ENCODE measurements at regions not wholly inside any gene's neighbourhood (a gene's known extent, or its start where the extent isn't known, plus 50 kb on each side); places are given as distances from the start of the nearest gene placed in this dataset.

GRCh38 chr20:11158146-11158545 lies 484.3 kb upstream of the JAG1 start:
- TF ChIP-seq POLR2A (IDR thresholded peaks at IDR 0.05; ENCODE audit: borderline replicate concordance, extremely low read depth, insufficient read depth, insufficient read length) (no peak), CTCF (IDR thresholded peaks at IDR 0.05 in 2 of 3, conservative IDR thresholded peaks at IDR 0.05 in 1 of 3; ENCODE audit: borderline replicate concordance in 1 of 3, insufficient read depth in 1 of 3, low read depth in 2 of 3, low read length in 2 of 3) (no peak), TCF7L2 (IDR thresholded peaks at IDR 0.05; ENCODE audit: borderline replicate concordance, extremely low read depth, insufficient read depth, insufficient read length) (no peak), REST (IDR thresholded peaks at IDR 0.05; ENCODE audit: low read depth) (no peak), POLR2AphosphoS5 (IDR thresholded peaks at IDR 0.05; ENCODE audit: low read depth, low read length) (no peak), RAD21 (IDR thresholded peaks at IDR 0.05; ENCODE audit: low read depth) (no peak), EGR1 (IDR thresholded peaks at IDR 0.05; ENCODE audit: low read depth) (no peak), EZH2 (IDR thresholded peaks at IDR 0.05) (no peak), MAX (IDR thresholded peaks at IDR 0.05) (no peak), CBX3 (IDR thresholded peaks at IDR 0.05; ENCODE audit: low read depth) (no peak), EZH2phosphoT487 (IDR thresholded peaks at IDR 0.05; ENCODE audit: borderline replicate concordance) (no peak), ZFX (IDR thresholded peaks at IDR 0.05) (no peak), ATF3 (IDR thresholded peaks at IDR 0.05) (no peak)
- TF ChIP-seq, protein P1, sequence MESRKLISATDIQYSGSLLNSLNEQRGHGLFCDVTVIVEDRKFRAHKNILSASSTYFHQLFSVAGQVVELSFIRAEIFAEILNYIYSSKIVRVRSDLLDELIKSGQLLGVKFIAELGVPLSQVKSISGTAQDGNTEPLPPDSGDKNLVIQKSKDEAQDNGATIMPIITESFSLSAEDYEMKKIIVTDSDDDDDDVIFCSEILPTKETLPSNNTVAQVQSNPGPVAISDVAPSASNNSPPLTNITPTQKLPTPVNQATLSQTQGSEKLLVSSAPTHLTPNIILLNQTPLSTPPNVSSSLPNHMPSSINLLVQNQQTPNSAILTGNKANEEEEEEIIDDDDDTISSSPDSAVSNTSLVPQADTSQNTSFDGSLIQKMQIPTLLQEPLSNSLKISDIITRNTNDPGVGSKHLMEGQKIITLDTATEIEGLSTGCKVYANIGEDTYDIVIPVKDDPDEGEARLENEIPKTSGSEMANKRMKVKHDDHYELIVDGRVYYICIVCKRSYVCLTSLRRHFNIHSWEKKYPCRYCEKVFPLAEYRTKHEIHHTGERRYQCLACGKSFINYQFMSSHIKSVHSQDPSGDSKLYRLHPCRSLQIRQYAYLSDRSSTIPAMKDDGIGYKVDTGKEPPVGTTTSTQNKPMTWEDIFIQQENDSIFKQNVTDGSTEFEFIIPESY (IDR thresholded peaks at IDR 0.05; ENCODE audit: extremely low read depth, insufficient replicate concordance, low read length): no peak
